Endothelial cell of hepatic sinusoid (primary cell): ENCODE measurements at regions not wholly inside any gene's neighbourhood (a gene's known extent, or its start where the extent isn't known, plus 50 kb on each side); places are given as distances from the start of the nearest gene placed in this dataset.

Source experiments
- in situ Hi-C: cut with HindIII; loops from 2 replicates; pipeline ENCODE4 v1.10.0; 2017; ENCODE audit warnings: low sequenced_read_pairs

GRCh38 chr17:22569459-22570143 lies 877.3 kb downstream of the KCNJ18 start:
- in situ Hi-C loops, result no loop called here

- in situ Hi-C loops, result no loop called here
These were observed 878.0 kb downstream of the KCNJ18 start for GRCh38 chr17:22570144-22570845.

DNA sequence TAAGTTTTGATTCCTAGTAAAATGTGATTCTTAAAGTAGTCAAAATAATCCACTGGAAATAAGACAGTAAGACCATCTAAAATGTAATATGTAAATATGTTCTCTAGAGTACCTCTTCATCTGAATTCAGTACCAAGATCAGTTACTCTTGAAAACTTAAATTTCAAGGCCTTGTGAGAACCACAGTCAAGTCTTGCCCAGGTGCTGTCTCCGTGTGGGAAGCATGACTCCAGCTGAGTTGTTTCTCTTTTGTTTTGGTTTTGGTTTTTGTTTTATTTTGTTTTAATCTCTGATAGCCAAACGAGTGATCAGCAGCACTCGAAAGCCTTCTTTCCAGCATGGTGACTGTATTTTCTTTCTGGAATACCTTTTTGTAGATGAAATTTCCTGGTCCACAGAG lies 907.0 kb downstream of the KCNJ18 start:
- in situ Hi-C loops, result no loop called here

DNA sequence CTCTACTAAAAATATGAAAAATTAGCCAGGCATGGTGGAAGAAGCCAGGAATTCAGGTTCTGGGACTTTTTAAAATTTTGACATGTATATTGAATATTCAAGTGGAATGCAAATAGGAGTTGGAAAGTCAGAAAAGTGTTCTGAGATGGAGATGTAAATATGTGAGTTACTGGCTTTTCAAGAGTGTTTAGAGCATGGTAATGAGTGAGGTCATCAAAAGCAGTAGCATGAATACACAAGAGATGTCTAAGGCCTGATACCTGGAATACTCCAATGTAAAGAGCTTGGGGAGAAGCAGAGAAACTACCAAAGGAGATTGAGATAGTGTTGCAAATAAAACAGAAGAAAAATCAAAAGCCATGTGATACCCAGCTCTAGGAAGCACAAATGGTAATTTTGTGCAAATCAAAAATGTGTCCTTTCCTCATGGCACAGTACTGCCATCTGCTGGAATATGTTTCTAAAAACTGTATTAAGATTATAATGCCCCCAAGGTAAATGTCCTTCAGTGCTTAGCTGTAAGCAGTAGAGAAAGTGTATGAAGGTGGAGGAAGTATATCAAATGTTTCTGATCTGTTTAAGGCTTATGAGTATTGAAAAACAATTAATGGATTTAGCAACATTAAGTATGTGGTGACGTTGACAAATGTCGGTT lies 908.4 kb downstream of the KCNJ18 start:
- in situ Hi-C loops, result no loop called here
